ENCODE measurements at regions not wholly inside any gene's neighbourhood (a gene's known extent, or its start where the extent isn't known, plus 50 kb on each side); places are given as distances from the start of the nearest gene placed in this dataset.

DNA sequence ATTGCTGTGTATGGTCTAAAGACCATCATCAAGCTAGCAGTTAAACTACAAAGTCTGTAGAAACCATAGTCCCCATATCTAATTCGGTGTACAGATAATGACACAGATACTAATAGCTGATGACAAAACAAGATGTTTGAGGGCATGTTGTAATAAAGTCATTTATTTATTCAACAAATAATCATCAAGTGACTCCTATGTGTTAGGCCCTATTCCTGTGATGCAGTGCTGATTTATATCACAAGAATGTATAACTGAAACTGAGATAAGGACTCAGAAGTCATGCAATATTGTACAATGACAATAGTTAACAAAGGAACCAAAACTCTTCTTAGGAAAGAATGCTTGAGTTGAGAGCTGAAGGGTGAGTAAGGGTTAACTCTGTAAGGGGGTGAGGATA, 315.0 kb upstream of the NR3C2 start:
- TF ChIP-seq, protein P1, sequence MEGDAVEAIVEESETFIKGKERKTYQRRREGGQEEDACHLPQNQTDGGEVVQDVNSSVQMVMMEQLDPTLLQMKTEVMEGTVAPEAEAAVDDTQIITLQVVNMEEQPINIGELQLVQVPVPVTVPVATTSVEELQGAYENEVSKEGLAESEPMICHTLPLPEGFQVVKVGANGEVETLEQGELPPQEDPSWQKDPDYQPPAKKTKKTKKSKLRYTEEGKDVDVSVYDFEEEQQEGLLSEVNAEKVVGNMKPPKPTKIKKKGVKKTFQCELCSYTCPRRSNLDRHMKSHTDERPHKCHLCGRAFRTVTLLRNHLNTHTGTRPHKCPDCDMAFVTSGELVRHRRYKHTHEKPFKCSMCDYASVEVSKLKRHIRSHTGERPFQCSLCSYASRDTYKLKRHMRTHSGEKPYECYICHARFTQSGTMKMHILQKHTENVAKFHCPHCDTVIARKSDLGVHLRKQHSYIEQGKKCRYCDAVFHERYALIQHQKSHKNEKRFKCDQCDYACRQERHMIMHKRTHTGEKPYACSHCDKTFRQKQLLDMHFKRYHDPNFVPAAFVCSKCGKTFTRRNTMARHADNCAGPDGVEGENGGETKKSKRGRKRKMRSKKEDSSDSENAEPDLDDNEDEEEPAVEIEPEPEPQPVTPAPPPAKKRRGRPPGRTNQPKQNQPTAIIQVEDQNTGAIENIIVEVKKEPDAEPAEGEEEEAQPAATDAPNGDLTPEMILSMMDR (optimal IDR thresholded peaks at IDR 0.05 in 1 of 3, IDR thresholded peaks at IDR 0.05 in 1 of 3, conservative IDR thresholded peaks at IDR 0.05 in 1 of 3; ENCODE audit: extremely low read depth in 1 of 3, insufficient read depth in 2 of 3, low read length in 3 of 3) = no peak
- no peak for TF ChIP-seq EZH2 (IDR thresholded peaks at IDR 0.05; ENCODE audit: low read length)
